ENCODE measurements at regions not wholly inside any gene's neighbourhood (a gene's known extent, or its start where the extent isn't known, plus 50 kb on each side); places are given as distances from the start of the nearest gene placed in this dataset.

- H3K27me3 ChIP-seq = no peaks in the 10 kb centered on the region
- no peaks in the 10 kb centered on the region for H3K4me1 ChIP-seq (ENCODE audit: insufficient read depth)
- no peaks in the 10 kb centered on the region for H3K36me3 ChIP-seq
- H3K4me3 ChIP-seq = no peak overlapping the region
- intact Hi-C loops (cut with DNase I) = no loop called here
- no peaks in the 10 kb centered on the region for H3K9me3 ChIP-seq
- H3K27ac ChIP-seq = no peak overlapping the region
- no peak for TF ChIP-seq CTCF (IDR thresholded peaks at IDR 0.05)
- no peak for TF ChIP-seq POLR2A (IDR thresholded peaks at IDR 0.05)
- TF ChIP-seq EP300 (IDR thresholded peaks at IDR 0.05) = no peak
- WGBS, 3 donors = 71 to 86% (median 73%) methylated on average over 2 of the region's 2 CpGs
- DNase-seq = no peak
Measured at GRCh38 chr2:123692121-123692520, 333.0 kb upstream of the CNTNAP5 start.

DNA sequence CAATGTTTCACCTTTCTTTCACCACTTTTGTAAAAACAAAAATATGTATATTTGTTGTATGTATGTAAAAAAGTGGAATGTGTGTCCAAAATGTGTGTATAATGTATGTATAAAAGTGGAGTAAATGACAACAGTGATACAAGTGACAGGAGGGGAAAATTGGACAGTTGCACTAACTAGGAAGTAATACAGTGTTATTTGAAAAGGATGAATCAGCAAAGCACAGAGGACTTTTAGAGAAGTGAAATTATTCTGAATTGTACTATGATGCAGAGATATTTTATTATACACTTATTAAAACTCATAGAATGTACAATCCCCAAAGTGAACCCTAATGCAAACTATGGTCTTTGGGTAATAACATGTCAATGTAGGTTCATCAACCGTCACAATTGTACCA lies 331.3 kb upstream of the CNTNAP5 start:
- no peak for DNase-seq
- intact Hi-C loops (cut with DNase I) = no loop called here
- Histone ChIP-seq H3K27me3 (no peaks in the 10 kb centered on the region), H3K4me1 (ENCODE audit: insufficient read depth) (no peaks in the 10 kb centered on the region), H3K4me3 (no peak overlapping the region), H3K27ac (no peak overlapping the region), H3K9me3 (no peaks in the 10 kb centered on the region), H3K36me3 (no peaks in the 10 kb centered on the region)
- WGBS, 3 donors = 66 to 72% (median 71%) methylated on average over 1 of the region's 1 CpG
- no peak for TF ChIP-seq EP300 (IDR thresholded peaks at IDR 0.05)
- no peak for TF ChIP-seq POLR2A (IDR thresholded peaks at IDR 0.05)
- TF ChIP-seq CTCF (IDR thresholded peaks at IDR 0.05) = no peak

DNA sequence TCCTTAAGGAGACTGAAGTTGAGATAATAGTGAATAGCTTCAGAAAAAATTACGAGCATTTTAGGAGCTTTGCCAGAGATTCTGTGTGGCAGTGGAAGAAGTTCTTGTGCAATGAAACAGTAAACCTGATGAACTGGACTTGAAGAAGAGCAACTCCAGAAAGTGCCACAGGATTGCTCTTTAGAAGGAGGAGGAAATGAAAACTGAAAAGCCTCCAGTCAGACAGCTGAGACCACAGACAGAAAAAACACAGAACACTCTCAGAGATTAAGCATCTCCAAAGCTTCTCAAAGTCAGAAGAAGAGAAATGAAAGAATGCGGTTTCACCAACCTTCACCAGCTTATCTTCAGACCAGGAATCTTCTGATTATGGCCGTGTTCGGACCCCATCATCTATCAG lies 329.7 kb upstream of the CNTNAP5 start:
- Histone ChIP-seq H3K9me3 (no peaks in the 10 kb centered on the region), H3K4me1 (ENCODE audit: insufficient read depth) (no peaks in the 10 kb centered on the region), H3K27ac (no peak overlapping the region), H3K4me3 (no peak overlapping the region), H3K36me3 (no peaks in the 10 kb centered on the region), H3K27me3 (no peaks in the 10 kb centered on the region)
- intact Hi-C loops (cut with DNase I) = no loop called here
- DNase-seq = no peak
- TF ChIP-seq CTCF (IDR thresholded peaks at IDR 0.05) = no peak
- TF ChIP-seq POLR2A (IDR thresholded peaks at IDR 0.05) = no peak
- no peak for TF ChIP-seq EP300 (IDR thresholded peaks at IDR 0.05)
- WGBS, 3 donors = 65 to 73% (median 66%) methylated on average over 4 of the region's 4 CpGs

DNA sequence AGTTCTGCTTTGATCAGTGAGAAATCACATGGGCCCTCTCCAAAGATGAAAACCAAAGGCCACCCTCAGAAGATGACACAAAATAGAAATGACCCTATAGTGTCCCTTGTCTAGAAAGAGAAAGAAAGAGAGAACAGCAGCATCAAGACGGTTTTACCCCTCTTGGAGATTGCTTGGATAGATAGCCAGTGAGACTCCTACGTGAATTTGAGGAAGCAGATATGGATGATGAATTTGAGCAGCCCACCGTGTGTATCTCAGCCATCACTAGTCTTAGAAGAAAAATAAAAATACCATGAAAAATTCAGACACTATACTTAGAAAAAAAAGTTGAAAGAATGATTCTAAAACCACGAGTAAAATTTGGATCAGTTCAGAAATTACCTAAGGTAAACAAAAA lies 329.1 kb upstream of the CNTNAP5 start:
- TF ChIP-seq CTCF (IDR thresholded peaks at IDR 0.05) (no peak), POLR2A (IDR thresholded peaks at IDR 0.05) (no peak), EP300 (IDR thresholded peaks at IDR 0.05) (no peak)
- 58 to 73% (median 62%) methylated on average over 4 of the region's 4 CpGs for WGBS, 3 donors

More for the DNA sequence above, 329.1 kb upstream of the CNTNAP5 start:
- no peaks in the 10 kb centered on the region for H3K9me3 ChIP-seq
- intact Hi-C loops (cut with DNase I) = no loop called here
- no peak overlapping the region for H3K27ac ChIP-seq
- H3K4me3 ChIP-seq = no peak overlapping the region
- no peaks in the 10 kb centered on the region for H3K4me1 ChIP-seq (ENCODE audit: insufficient read depth)
- H3K36me3 ChIP-seq = no peaks in the 10 kb centered on the region
- DNase-seq = no peak
- H3K27me3 ChIP-seq = no peaks in the 10 kb centered on the region

All from ovary (tissue), 7 donors.